WTC11 (cell line): ENCODE measurements at regions not wholly inside any gene's neighbourhood (a gene's known extent, or its start where the extent isn't known, plus 50 kb on each side); places are given as distances from the start of the nearest gene placed in this dataset.

Experiments used
- ATAC-seq: fragments of 200-7000 bp; cut with Tn5 transposase; 2 replicates; pipeline ENCODE4 v1.10.0; 2021; ENCODE audit warnings: mild to moderate bottlenecking, moderate library complexity
- CTCF ChIA-PET: fragments of 300-600 bp; sonication (Branson Sonifier 250); formaldehyde crosslinking; loops from one replicate; lab custom pipeline; 2021; ENCODE audit warnings: antibody characterized with exemption; lab: Charles Lee
- POLR2A ChIA-PET: fragments of 350-600 bp; sonication (Branson Sonifier 250); formaldehyde crosslinking; loops from one replicate; lab custom pipeline; 2021; ENCODE audit warnings: antibody characterized with exemption; lab: Charles Lee
- DNase-seq: peaks from one replicate; pipeline ENCODE4 v3.0.0; 2021; ENCODE audit warnings: low spot score
- H3K27ac Mint-ChIP-seq: 2 replicates; pipeline ENCODE4 v1.8.0; 2021; ENCODE audit warnings: mixed read lengths
- H3K27me3 Mint-ChIP-seq: 2 replicates; pipeline ENCODE4 v1.8.0; 2021; ENCODE audit warnings: low read depth, mild to moderate bottlenecking, moderate library complexity, mixed read lengths
- H3K36me3 Mint-ChIP-seq: 2 replicates; pipeline ENCODE4 v1.8.0; 2021; ENCODE audit warnings: mixed read lengths
- H3K4me1 Mint-ChIP-seq: 2 replicates; pipeline ENCODE4 v1.8.0; 2022; ENCODE audit warnings: mixed read lengths
- H3K4me3 Mint-ChIP-seq: 2 replicates; pipeline ENCODE4 v1.8.0; 2021; ENCODE audit warnings: mild to moderate bottlenecking, moderate library complexity, mixed read lengths
- H3K9me3 Mint-ChIP-seq: 2 replicates; pipeline ENCODE4 v1.8.0; 2021; ENCODE audit warnings: mixed read lengths
- CBFB ChIP-seq: sonication (generic); formaldehyde crosslinking; IDR thresholded peaks from 2 replicates; pipeline ENCODE4 v1.8.1; 2022; ENCODE audit warnings: mild to moderate bottlenecking, low read depth, missing genetic modification reagents
- CREB1 ChIP-seq: sonication (generic); formaldehyde crosslinking; IDR thresholded peaks from 2 replicates; pipeline ENCODE4 v1.8.0; 2023; ENCODE audit warnings: mild to moderate bottlenecking, missing genetic modification reagents
- CREM ChIP-seq: sonication (generic); formaldehyde crosslinking; IDR thresholded peaks from 2 replicates; pipeline ENCODE4 v1.8.1; 2022; ENCODE audit warnings: mild to moderate bottlenecking, missing genetic modification reagents, moderate library complexity
- ETV6 ChIP-seq: sonication (generic); formaldehyde crosslinking; IDR thresholded peaks from 2 replicates; pipeline ENCODE4 v1.8.1; 2022; ENCODE audit warnings: mild to moderate bottlenecking, missing genetic modification reagents
- FOXP1 ChIP-seq: sonication (generic); formaldehyde crosslinking; IDR thresholded peaks from 2 replicates; pipeline ENCODE4 v1.8.0; 2022; ENCODE audit warnings: missing genetic modification reagents, mild to moderate bottlenecking, moderate library complexity, borderline replicate concordance
- GTF2I ChIP-seq: fragments of 250-450 bp; sonication (Bioruptor Pico); conservative IDR thresholded peaks from 2 replicates; pipeline ENCODE4 v1.4.0; 2021; ENCODE audit warnings: mild to moderate bottlenecking
- JAZF1 ChIP-seq: fragments of 250-450 bp; sonication (Bioruptor Pico); IDR thresholded peaks from 2 replicates; pipeline ENCODE4 v1.9.0; 2021; ENCODE audit warnings: moderate library complexity, mild to moderate bottlenecking, inconsistent platforms
- RORB ChIP-seq: fragments of 250-450 bp; sonication (Bioruptor Pico); IDR thresholded peaks from 2 replicates; pipeline ENCODE4 v1.9.0; 2021; ENCODE audit warnings: mild to moderate bottlenecking
- SMAD3 ChIP-seq: sonication (generic); formaldehyde crosslinking; IDR thresholded peaks from 2 replicates; pipeline ENCODE4 v1.8.0; 2022; ENCODE audit warnings: missing genetic modification reagents, mild to moderate bottlenecking, borderline replicate concordance
- SOX15 ChIP-seq: fragments of 250-450 bp; sonication (Bioruptor Pico); IDR thresholded peaks from 2 replicates; pipeline ENCODE4 v1.9.0; 2021; ENCODE audit warnings: mild to moderate bottlenecking
- SP1 ChIP-seq: sonication (generic); formaldehyde crosslinking; conservative IDR thresholded peaks from 2 replicates; pipeline ENCODE4 v1.8.1; 2022; ENCODE audit warnings: missing genetic modification reagents
- ZNF263 ChIP-seq: sonication (generic); formaldehyde crosslinking; IDR thresholded peaks from 2 replicates; pipeline ENCODE4 v1.8.1; 2022; ENCODE audit warnings: low read depth, mild to moderate bottlenecking, moderate library complexity, missing genetic modification reagents
- ZNF396 ChIP-seq: fragments of 250-450 bp; sonication (Bioruptor Pico); IDR thresholded peaks from 2 replicates; pipeline ENCODE4 v1.8.0; 2021; ENCODE audit warnings: mild to moderate bottlenecking, moderate library complexity, borderline replicate concordance
- ZSCAN18 ChIP-seq: fragments of 250-450 bp; sonication (Bioruptor Pico); IDR thresholded peaks from 2 replicates; pipeline ENCODE4 v2.1.2; 2022; ENCODE audit warnings: mild to moderate bottlenecking, moderate library complexity
- TF ChIP-seq, protein P1 (sequence below): fragments of 250-450 bp; sonication (Bioruptor Pico); IDR thresholded peaks from 2 replicates; pipeline ENCODE4 v1.9.0; 2021; ENCODE audit warnings: mild to moderate bottlenecking, borderline replicate concordance
- TF ChIP-seq, protein P2 (sequence below): sonication (generic); formaldehyde crosslinking; IDR thresholded peaks from 2 replicates; pipeline ENCODE4 v1.8.1; 2022; ENCODE audit warnings: low read depth, missing genetic modification reagents, borderline replicate concordance
- TF ChIP-seq, protein P3 (sequence below): sonication (generic); formaldehyde crosslinking; IDR thresholded peaks from 2 replicates; pipeline ENCODE4 v1.8.1; 2022; ENCODE audit warnings: mild to moderate bottlenecking, moderate library complexity, missing genetic modification reagents
- TF ChIP-seq, protein P4 (sequence below): sonication (generic); formaldehyde crosslinking; IDR thresholded peaks from 2 replicates; pipeline ENCODE4 v1.8.0; 2022; ENCODE audit warnings: mild to moderate bottlenecking, missing genetic modification reagents
- TF ChIP-seq, protein P5 (sequence below): sonication (generic); formaldehyde crosslinking; conservative IDR thresholded peaks from 2 replicates; pipeline ENCODE4 v1.8.1; 2023; ENCODE audit warnings: mild to moderate bottlenecking, low read depth, missing genetic modification reagents, moderate library complexity
- TF ChIP-seq, protein P6 (sequence below): sonication (generic); formaldehyde crosslinking; IDR thresholded peaks from 2 replicates; pipeline ENCODE4 v1.8.0; 2022; ENCODE audit warnings: mild to moderate bottlenecking, missing genetic modification reagents
- TF ChIP-seq, protein P7 (sequence below): sonication (generic); formaldehyde crosslinking; IDR thresholded peaks from 2 replicates; pipeline ENCODE4 v1.8.1; 2023; ENCODE audit warnings: mild to moderate bottlenecking, missing genetic modification reagents

DNA sequence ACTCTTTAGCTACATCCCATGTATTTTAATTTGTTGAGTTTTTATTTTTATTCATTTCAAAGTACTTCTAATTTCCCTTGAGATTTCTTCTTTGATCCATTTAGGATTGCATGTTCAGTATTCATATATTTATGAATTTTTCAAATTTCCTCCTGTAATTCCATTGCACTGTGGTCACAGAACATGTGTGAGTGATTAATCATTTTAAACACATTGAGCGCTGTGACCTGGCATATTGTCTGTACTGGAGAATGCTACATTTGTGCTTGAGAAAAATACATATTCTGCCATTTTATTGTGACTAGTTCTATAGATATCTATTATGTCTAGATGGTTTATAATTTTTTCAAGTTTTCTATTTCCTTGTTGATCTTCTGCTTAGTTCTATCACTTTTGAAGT, 353.7 kb downstream of the RAD51AP2 start (continued):
- no peak for TF ChIP-seq ZSCAN18 (CRISPR knock-in tag)
- no peak for TF ChIP-seq CREB1
- no peak for TF ChIP-seq ZNF396 (CRISPR knock-in tag)
- TF ChIP-seq, protein P1, sequence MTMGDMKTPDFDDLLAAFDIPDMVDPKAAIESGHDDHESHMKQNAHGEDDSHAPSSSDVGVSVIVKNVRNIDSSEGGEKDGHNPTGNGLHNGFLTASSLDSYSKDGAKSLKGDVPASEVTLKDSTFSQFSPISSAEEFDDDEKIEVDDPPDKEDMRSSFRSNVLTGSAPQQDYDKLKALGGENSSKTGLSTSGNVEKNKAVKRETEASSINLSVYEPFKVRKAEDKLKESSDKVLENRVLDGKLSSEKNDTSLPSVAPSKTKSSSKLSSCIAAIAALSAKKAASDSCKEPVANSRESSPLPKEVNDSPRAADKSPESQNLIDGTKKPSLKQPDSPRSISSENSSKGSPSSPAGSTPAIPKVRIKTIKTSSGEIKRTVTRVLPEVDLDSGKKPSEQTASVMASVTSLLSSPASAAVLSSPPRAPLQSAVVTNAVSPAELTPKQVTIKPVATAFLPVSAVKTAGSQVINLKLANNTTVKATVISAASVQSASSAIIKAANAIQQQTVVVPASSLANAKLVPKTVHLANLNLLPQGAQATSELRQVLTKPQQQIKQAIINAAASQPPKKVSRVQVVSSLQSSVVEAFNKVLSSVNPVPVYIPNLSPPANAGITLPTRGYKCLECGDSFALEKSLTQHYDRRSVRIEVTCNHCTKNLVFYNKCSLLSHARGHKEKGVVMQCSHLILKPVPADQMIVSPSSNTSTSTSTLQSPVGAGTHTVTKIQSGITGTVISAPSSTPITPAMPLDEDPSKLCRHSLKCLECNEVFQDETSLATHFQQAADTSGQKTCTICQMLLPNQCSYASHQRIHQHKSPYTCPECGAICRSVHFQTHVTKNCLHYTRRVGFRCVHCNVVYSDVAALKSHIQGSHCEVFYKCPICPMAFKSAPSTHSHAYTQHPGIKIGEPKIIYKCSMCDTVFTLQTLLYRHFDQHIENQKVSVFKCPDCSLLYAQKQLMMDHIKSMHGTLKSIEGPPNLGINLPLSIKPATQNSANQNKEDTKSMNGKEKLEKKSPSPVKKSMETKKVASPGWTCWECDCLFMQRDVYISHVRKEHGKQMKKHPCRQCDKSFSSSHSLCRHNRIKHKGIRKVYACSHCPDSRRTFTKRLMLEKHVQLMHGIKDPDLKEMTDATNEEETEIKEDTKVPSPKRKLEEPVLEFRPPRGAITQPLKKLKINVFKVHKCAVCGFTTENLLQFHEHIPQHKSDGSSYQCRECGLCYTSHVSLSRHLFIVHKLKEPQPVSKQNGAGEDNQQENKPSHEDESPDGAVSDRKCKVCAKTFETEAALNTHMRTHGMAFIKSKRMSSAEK (CRISPR knock-in tag) = no peak
- TF ChIP-seq FOXP1 (CRISPR knock-in tag) = no peak
- TF ChIP-seq SP1 (CRISPR knock-in tag) = no peak
- TF ChIP-seq SMAD3 (CRISPR knock-in tag) = no peak
- TF ChIP-seq, protein P2, sequence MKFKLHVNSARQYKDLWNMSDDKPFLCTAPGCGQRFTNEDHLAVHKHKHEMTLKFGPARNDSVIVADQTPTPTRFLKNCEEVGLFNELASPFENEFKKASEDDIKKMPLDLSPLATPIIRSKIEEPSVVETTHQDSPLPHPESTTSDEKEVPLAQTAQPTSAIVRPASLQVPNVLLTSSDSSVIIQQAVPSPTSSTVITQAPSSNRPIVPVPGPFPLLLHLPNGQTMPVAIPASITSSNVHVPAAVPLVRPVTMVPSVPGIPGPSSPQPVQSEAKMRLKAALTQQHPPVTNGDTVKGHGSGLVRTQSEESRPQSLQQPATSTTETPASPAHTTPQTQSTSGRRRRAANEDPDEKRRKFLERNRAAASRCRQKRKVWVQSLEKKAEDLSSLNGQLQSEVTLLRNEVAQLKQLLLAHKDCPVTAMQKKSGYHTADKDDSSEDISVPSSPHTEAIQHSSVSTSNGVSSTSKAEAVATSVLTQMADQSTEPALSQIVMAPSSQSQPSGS (CRISPR knock-in tag) = no peak
- no peak for TF ChIP-seq JAZF1
- TF ChIP-seq, protein P3, sequence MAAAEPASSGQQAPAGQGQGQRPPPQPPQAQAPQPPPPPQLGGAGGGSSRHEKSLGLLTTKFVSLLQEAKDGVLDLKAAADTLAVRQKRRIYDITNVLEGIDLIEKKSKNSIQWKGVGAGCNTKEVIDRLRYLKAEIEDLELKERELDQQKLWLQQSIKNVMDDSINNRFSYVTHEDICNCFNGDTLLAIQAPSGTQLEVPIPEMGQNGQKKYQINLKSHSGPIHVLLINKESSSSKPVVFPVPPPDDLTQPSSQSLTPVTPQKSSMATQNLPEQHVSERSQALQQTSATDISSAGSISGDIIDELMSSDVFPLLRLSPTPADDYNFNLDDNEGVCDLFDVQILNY (CRISPR knock-in tag) = no peak
- TF ChIP-seq, protein P4, sequence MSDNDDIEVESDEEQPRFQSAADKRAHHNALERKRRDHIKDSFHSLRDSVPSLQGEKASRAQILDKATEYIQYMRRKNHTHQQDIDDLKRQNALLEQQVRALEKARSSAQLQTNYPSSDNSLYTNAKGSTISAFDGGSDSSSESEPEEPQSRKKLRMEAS = no peak
- TF ChIP-seq, protein P5, sequence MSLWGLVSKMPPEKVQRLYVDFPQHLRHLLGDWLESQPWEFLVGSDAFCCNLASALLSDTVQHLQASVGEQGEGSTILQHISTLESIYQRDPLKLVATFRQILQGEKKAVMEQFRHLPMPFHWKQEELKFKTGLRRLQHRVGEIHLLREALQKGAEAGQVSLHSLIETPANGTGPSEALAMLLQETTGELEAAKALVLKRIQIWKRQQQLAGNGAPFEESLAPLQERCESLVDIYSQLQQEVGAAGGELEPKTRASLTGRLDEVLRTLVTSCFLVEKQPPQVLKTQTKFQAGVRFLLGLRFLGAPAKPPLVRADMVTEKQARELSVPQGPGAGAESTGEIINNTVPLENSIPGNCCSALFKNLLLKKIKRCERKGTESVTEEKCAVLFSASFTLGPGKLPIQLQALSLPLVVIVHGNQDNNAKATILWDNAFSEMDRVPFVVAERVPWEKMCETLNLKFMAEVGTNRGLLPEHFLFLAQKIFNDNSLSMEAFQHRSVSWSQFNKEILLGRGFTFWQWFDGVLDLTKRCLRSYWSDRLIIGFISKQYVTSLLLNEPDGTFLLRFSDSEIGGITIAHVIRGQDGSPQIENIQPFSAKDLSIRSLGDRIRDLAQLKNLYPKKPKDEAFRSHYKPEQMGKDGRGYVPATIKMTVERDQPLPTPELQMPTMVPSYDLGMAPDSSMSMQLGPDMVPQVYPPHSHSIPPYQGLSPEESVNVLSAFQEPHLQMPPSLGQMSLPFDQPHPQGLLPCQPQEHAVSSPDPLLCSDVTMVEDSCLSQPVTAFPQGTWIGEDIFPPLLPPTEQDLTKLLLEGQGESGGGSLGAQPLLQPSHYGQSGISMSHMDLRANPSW (CRISPR knock-in tag) = no peak
- no peak for TF ChIP-seq ZNF263
- TF ChIP-seq, protein P6, sequence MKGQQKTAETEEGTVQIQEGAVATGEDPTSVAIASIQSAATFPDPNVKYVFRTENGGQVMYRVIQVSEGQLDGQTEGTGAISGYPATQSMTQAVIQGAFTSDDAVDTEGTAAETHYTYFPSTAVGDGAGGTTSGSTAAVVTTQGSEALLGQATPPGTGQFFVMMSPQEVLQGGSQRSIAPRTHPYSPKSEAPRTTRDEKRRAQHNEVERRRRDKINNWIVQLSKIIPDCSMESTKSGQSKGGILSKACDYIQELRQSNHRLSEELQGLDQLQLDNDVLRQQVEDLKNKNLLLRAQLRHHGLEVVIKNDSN (CRISPR knock-in tag) = no peak

DNA sequence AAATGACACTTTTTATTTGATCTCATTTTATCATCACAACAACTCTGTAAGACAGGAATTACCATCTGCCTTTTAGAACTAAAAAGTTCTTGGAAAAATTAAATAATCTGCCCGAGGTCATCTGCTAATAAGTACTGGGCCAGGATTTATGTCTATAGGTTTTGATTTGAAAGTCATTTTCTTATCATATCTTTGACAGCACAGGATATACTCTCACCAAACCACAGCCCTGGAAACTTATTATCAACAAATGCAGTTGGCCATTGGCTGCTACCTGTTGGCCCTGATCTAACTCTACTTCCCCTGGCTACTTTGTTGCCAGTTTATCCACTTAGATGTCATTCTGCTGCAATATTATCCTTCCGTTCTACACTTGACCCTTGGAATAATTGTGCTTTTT, 354.6 kb downstream of the RAD51AP2 start:
- TF ChIP-seq CBFB (no peak), CREM (CRISPR knock-in tag) (no peak), GTF2I (CRISPR knock-in tag) (no peak), SOX15 (CRISPR knock-in tag) (no peak), RORB (no peak), ETV6 (CRISPR knock-in tag) (no peak)
- TF ChIP-seq, protein P7, sequence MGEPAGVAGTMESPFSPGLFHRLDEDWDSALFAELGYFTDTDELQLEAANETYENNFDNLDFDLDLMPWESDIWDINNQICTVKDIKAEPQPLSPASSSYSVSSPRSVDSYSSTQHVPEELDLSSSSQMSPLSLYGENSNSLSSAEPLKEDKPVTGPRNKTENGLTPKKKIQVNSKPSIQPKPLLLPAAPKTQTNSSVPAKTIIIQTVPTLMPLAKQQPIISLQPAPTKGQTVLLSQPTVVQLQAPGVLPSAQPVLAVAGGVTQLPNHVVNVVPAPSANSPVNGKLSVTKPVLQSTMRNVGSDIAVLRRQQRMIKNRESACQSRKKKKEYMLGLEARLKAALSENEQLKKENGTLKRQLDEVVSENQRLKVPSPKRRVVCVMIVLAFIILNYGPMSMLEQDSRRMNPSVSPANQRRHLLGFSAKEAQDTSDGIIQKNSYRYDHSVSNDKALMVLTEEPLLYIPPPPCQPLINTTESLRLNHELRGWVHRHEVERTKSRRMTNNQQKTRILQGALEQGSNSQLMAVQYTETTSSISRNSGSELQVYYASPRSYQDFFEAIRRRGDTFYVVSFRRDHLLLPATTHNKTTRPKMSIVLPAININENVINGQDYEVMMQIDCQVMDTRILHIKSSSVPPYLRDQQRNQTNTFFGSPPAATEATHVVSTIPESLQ = no peak
- Mint-ChIP-seq H3K27me3 (no peaks in the 10 kb centered on the region), H3K4me1 (no peaks in the 10 kb centered on the region), H3K27ac (no peak overlapping the region), H3K9me3 (no peaks in the 10 kb centered on the region), H3K4me3 (no peak overlapping the region), H3K36me3 (no peaks in the 10 kb centered on the region)
- DNase-seq (no peak), ATAC-seq (no peak)
- ChIA-PET POLR2A (no interaction called here), CTCF (no interaction called here)
